ENCODE measurements at regions not wholly inside any gene's neighbourhood (a gene's known extent, or its start where the extent isn't known, plus 50 kb on each side); places are given as distances from the start of the nearest gene placed in this dataset.

- no peak overlapping the region for H3K4me3 ChIP-seq (ENCODE audit: low read depth, low read length)
- no peak overlapping the region for H3K27ac ChIP-seq (ENCODE audit: low read depth, low read length)
- no peaks in the 10 kb centered on the region for H3K79me2 ChIP-seq (ENCODE audit: control insufficient read depth, insufficient read depth, low read length, poor library complexity)
- DNase-seq, result no peak
- no peaks in the 10 kb centered on the region for H3K36me3 ChIP-seq (ENCODE audit: control insufficient read depth in 1 of 2, insufficient read depth in 2 of 2, low read length in 2 of 2)
- no peak overlapping the region for H3K18ac ChIP-seq (ENCODE audit: low read length)
- no peak overlapping the region for H3K9ac ChIP-seq (ENCODE audit: low read length)
- no peak overlapping the region for H2AK5ac ChIP-seq (ENCODE audit: low read length)
- no peak overlapping the region for H2BK12ac ChIP-seq (ENCODE audit: low read length)
- no peak overlapping the region for H3K4ac ChIP-seq (ENCODE audit: low read depth, low read length)
- no peaks in the 10 kb centered on the region for H3K79me1 ChIP-seq (ENCODE audit: low read length)
- no peak overlapping the region for H4K12ac ChIP-seq (ENCODE audit: low read depth, low read length)
- peaks cover 2% of the 10 kb centered on the region for H3K9me3 ChIP-seq (ENCODE audit: insufficient read depth, low read depth, low read length)
- H3K14ac ChIP-seq (ENCODE audit: low read length), result no peak overlapping the region
- no peak overlapping the region for H4K91ac ChIP-seq (ENCODE audit: low read depth, low read length)
- no peak overlapping the region for H3K23ac ChIP-seq (ENCODE audit: low read length)
- no peak overlapping the region for H4K8ac ChIP-seq (ENCODE audit: low read depth, low read length)
- no peaks in the 10 kb centered on the region for H3K4me1 ChIP-seq (ENCODE audit: control insufficient read depth in 1 of 2, insufficient read depth in 2 of 2, low read length in 2 of 2)
- no CpG with 5 or more reads among the region's 7 CpGs for WGBS (ENCODE audit: extremely low coverage, insufficient coverage, insufficient read length)
- H2BK120ac ChIP-seq (ENCODE audit: insufficient read depth, low read length, poor library complexity), result no peak overlapping the region
- no peak overlapping the region for H3K4me2 ChIP-seq (ENCODE audit: low read length)
- H3K27me3 ChIP-seq (ENCODE audit: insufficient read depth, low read length), result no peaks in the 10 kb centered on the region
- no peak overlapping the region for H2BK5ac ChIP-seq (ENCODE audit: low read depth, low read length, poor library complexity)
- H2AFZ ChIP-seq (ENCODE audit: insufficient read depth, low read length, poor library complexity), result no peak overlapping the region
Measured at GRCh38 chr14:97298331-97298730, 501.1 kb downstream of the VRK1 start.

DNA sequence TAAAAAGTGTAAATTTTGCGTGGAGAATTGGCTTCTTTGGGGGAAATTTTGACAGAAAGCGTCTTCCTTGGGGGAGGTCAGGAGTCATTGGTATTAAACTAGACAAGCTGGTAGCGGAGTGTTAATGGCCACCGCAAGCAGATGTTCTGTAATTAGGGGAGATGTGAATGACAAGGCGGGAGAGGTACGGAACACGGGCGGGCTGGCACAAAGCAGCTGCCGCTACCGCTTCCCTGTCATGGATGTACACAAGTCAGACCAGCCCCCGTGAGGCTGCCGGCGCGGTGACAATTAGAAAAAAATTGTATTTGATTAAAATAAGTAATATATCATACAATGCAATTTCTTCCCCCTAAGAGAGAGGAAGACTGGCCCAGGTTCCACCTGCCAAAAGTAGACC lies 501.6 kb downstream of the VRK1 start:
- no peak overlapping the region for H4K91ac ChIP-seq (ENCODE audit: low read depth, low read length)
- H2AFZ ChIP-seq (ENCODE audit: insufficient read depth, low read length, poor library complexity), result no peak overlapping the region
- 100% methylated on average over 1 of the region's 14 CpGs for WGBS (ENCODE audit: extremely low coverage, insufficient coverage, insufficient read length)

GRCh38 chr14:97299661-97300060 lies 502.5 kb downstream of the VRK1 start:
- Histone ChIP-seq H3K4ac (ENCODE audit: low read depth, low read length) (no peak overlapping the region), H3K36me3 (ENCODE audit: control insufficient read depth in 1 of 2, insufficient read depth in 2 of 2, low read length in 2 of 2) (no peaks in the 10 kb centered on the region), H3K27ac (ENCODE audit: low read depth, low read length) (no peak overlapping the region), H3K79me1 (ENCODE audit: low read length) (no peaks in the 10 kb centered on the region), H2BK12ac (ENCODE audit: low read length) (no peak overlapping the region), H2AK5ac (ENCODE audit: low read length) (no peak overlapping the region), H2AFZ (ENCODE audit: insufficient read depth, low read length, poor library complexity) (no peak overlapping the region), H4K12ac (ENCODE audit: low read depth, low read length) (no peak overlapping the region), H2BK120ac (ENCODE audit: insufficient read depth, low read length, poor library complexity) (no peak overlapping the region), H4K91ac (ENCODE audit: low read depth, low read length) (no peak overlapping the region), H3K18ac (ENCODE audit: low read length) (no peak overlapping the region), H3K4me3 (ENCODE audit: low read depth, low read length) (no peak overlapping the region), H3K23ac (ENCODE audit: low read length) (no peak overlapping the region), H3K4me1 (ENCODE audit: control insufficient read depth in 1 of 2, insufficient read depth in 2 of 2, low read length in 2 of 2) (no peaks in the 10 kb centered on the region), H3K14ac (ENCODE audit: low read length) (no peak overlapping the region), H2BK5ac (ENCODE audit: low read depth, low read length, poor library complexity) (no peak overlapping the region), H4K8ac (ENCODE audit: low read depth, low read length) (no peak overlapping the region), H3K4me2 (ENCODE audit: low read length) (no peak overlapping the region), H3K9me3 (ENCODE audit: insufficient read depth, low read depth, low read length) (peaks cover 2% of the 10 kb centered on the region), H3K27me3 (ENCODE audit: insufficient read depth, low read length) (no peaks in the 10 kb centered on the region), H3K79me2 (ENCODE audit: control insufficient read depth, insufficient read depth, low read length, poor library complexity) (no peaks in the 10 kb centered on the region), H3K9ac (ENCODE audit: low read length) (no peak overlapping the region)
- no peak for DNase-seq
- no CpG with 5 or more reads among the region's 3 CpGs for WGBS (ENCODE audit: extremely low coverage, insufficient coverage, insufficient read length)

More for the DNA sequence above, 501.6 kb downstream of the VRK1 start:
- H3K14ac ChIP-seq (ENCODE audit: low read length), result no peak overlapping the region
- no peak overlapping the region for H2AK5ac ChIP-seq (ENCODE audit: low read length)
- no peak overlapping the region for H2BK120ac ChIP-seq (ENCODE audit: insufficient read depth, low read length, poor library complexity)
- H3K4me1 ChIP-seq (ENCODE audit: control insufficient read depth in 1 of 2, insufficient read depth in 2 of 2, low read length in 2 of 2), result no peaks in the 10 kb centered on the region
- no peak overlapping the region for H3K23ac ChIP-seq (ENCODE audit: low read length)
- no peak overlapping the region for H4K8ac ChIP-seq (ENCODE audit: low read depth, low read length)
- no peak overlapping the region for H3K4ac ChIP-seq (ENCODE audit: low read depth, low read length)
- no peaks in the 10 kb centered on the region for H3K79me2 ChIP-seq (ENCODE audit: control insufficient read depth, insufficient read depth, low read length, poor library complexity)
- peaks cover 2% of the 10 kb centered on the region for H3K9me3 ChIP-seq (ENCODE audit: insufficient read depth, low read depth, low read length)
- DNase-seq, result no peak
- H3K18ac ChIP-seq (ENCODE audit: low read length), result no peak overlapping the region
- H3K79me1 ChIP-seq (ENCODE audit: low read length), result no peaks in the 10 kb centered on the region
- no peak overlapping the region for H3K4me3 ChIP-seq (ENCODE audit: low read depth, low read length)
- H3K9ac ChIP-seq (ENCODE audit: low read length), result no peak overlapping the region
- H3K27me3 ChIP-seq (ENCODE audit: insufficient read depth, low read length), result no peaks in the 10 kb centered on the region
- H3K4me2 ChIP-seq (ENCODE audit: low read length), result no peak overlapping the region
- no peaks in the 10 kb centered on the region for H3K36me3 ChIP-seq (ENCODE audit: control insufficient read depth in 1 of 2, insufficient read depth in 2 of 2, low read length in 2 of 2)
- H2BK5ac ChIP-seq (ENCODE audit: low read depth, low read length, poor library complexity), result no peak overlapping the region
- no peak overlapping the region for H2BK12ac ChIP-seq (ENCODE audit: low read length)
- H3K27ac ChIP-seq (ENCODE audit: low read depth, low read length), result no peak overlapping the region
- no peak overlapping the region for H4K12ac ChIP-seq (ENCODE audit: low read depth, low read length)

- Histone ChIP-seq H2BK120ac (ENCODE audit: insufficient read depth, low read length, poor library complexity) (no peak overlapping the region), H2AFZ (ENCODE audit: insufficient read depth, low read length, poor library complexity) (no peak overlapping the region), H3K4ac (ENCODE audit: low read depth, low read length) (no peak overlapping the region), H3K79me1 (ENCODE audit: low read length) (no peaks in the 10 kb centered on the region), H3K36me3 (ENCODE audit: control insufficient read depth in 1 of 2, insufficient read depth in 2 of 2, low read length in 2 of 2) (no peaks in the 10 kb centered on the region), H3K79me2 (ENCODE audit: control insufficient read depth, insufficient read depth, low read length, poor library complexity) (no peaks in the 10 kb centered on the region), H3K23ac (ENCODE audit: low read length) (no peak overlapping the region), H4K91ac (ENCODE audit: low read depth, low read length) (no peak overlapping the region), H3K27me3 (ENCODE audit: insufficient read depth, low read length) (no peaks in the 10 kb centered on the region), H2AK5ac (ENCODE audit: low read length) (no peak overlapping the region), H3K4me2 (ENCODE audit: low read length) (no peak overlapping the region), H3K27ac (ENCODE audit: low read depth, low read length) (no peak overlapping the region), H2BK5ac (ENCODE audit: low read depth, low read length, poor library complexity) (no peak overlapping the region), H3K14ac (ENCODE audit: low read length) (no peak overlapping the region), H3K4me3 (ENCODE audit: low read depth, low read length) (no peak overlapping the region), H4K8ac (ENCODE audit: low read depth, low read length) (no peak overlapping the region), H4K12ac (ENCODE audit: low read depth, low read length) (no peak overlapping the region), H3K9ac (ENCODE audit: low read length) (no peak overlapping the region), H2BK12ac (ENCODE audit: low read length) (no peak overlapping the region), H3K18ac (ENCODE audit: low read length) (no peak overlapping the region), H3K4me1 (ENCODE audit: control insufficient read depth in 1 of 2, insufficient read depth in 2 of 2, low read length in 2 of 2) (no peaks in the 10 kb centered on the region), H3K9me3 (ENCODE audit: insufficient read depth, low read depth, low read length) (peaks cover 2% of the 10 kb centered on the region)
- peak; percentile 56 to 74 for DNase-seq
- no CpG with 5 or more reads among the region's 4 CpGs for WGBS (ENCODE audit: extremely low coverage, insufficient coverage, insufficient read length)
Measured at GRCh38 chr14:97301931-97302559, 504.9 kb downstream of the VRK1 start.
